HG03575 (cell line): ENCODE measurements at regions not wholly inside any gene's neighbourhood (a gene's known extent, or its start where the extent isn't known, plus 50 kb on each side); places are given as distances from the start of the nearest gene placed in this dataset.
"Not testable (repeated sequence)": the region's sequence is repeated elsewhere in the genome, so short reads cannot be mapped to it uniquely, and the experiment has no call there.

Experiments
- ATAC-seq: cut with Tn5 transposase; IDR thresholded peaks from one replicate; pipeline ENCODE4 v1.9.1; 2021; ENCODE audit not compliant: unreplicated experiment, insufficient number of reproducible peaks, low FRiP score; ENCODE audit errors: extremely low read depth

GRCh38 chr4:162782778-162783525 lies 383.7 kb downstream of the NAF1 start:
- ATAC-seq = no peak

GRCh38 chr4:162782096-162782777 lies 384.5 kb downstream of the NAF1 start:
- ATAC-seq = no peak

- no peak for ATAC-seq
Observed at GRCh38 chr4:162770761-162771490, 395.8 kb downstream of the NAF1 start.

- no peak for ATAC-seq
Observed at GRCh38 chr4:162767083-162767482, 399.6 kb downstream of the NAF1 start.

- ATAC-seq = no peak
Observed at GRCh38 chr4:162761965-162762364, 404.7 kb downstream of the NAF1 start.

- ATAC-seq = not testable (repeated sequence)
Observed at GRCh38 chr4:162740228-162740627, 426.5 kb downstream of the NAF1 start.

GRCh38 chr4:162739596-162739995 lies 427.1 kb downstream of the NAF1 start:
- ATAC-seq = not testable (repeated sequence)

GRCh38 chr4:162732876-162733275 lies 433.8 kb downstream of the NAF1 start:
- ATAC-seq = no peak

GRCh38 chr4:162727766-162728165 lies 438.9 kb downstream of the NAF1 start:
- no peak for ATAC-seq

- no peak for ATAC-seq
Observed at GRCh38 chr4:162727232-162727631, 439.5 kb downstream of the NAF1 start.

GRCh38 chr4:162715401-162715800 lies 451.3 kb downstream of the NAF1 start:
- no peak for ATAC-seq

GRCh38 chr4:162707962-162708361 lies 458.7 kb downstream of the NAF1 start:
- no peak for ATAC-seq

GRCh38 chr4:162706632-162707031 lies 460.1 kb downstream of the NAF1 start:
- ATAC-seq = no peak

- no peak for ATAC-seq
Observed at GRCh38 chr4:162706051-162706450, 460.6 kb downstream of the NAF1 start.

GRCh38 chr4:162705130-162705803 lies 461.4 kb downstream of the NAF1 start:
- no peak for ATAC-seq

GRCh38 chr4:162700815-162701361 lies 465.8 kb downstream of the NAF1 start:
- peak; percentile 43 for ATAC-seq

GRCh38 chr4:162700358-162700757 lies 466.3 kb downstream of the NAF1 start:
- ATAC-seq = no peak

GRCh38 chr4:162699629-162700028 lies 467.1 kb downstream of the NAF1 start:
- no peak for ATAC-seq

- no peak for ATAC-seq
Observed at GRCh38 chr4:162685410-162685809, 481.3 kb downstream of the NAF1 start.
